ENCODE measurements at regions not wholly inside any gene's neighbourhood (a gene's known extent, or its start where the extent isn't known, plus 50 kb on each side); places are given as distances from the start of the nearest gene placed in this dataset.

- Histone ChIP-seq H3K9me3 (no peaks in the 10 kb centered on the region), H3K27me3 (replicated peaks; ENCODE audit: control insufficient read depth, insufficient read depth, low read length) (no peaks in the 10 kb centered on the region), H3K4me3 (ENCODE audit: low read depth, low read length) (no peak overlapping the region), H3K4me1 (no peaks in the 10 kb centered on the region), H3K36me3 (ENCODE audit: control insufficient read depth, insufficient read depth, low read length) (no peaks in the 10 kb centered on the region)
- Mint-ChIP-seq H3K9me3 (ENCODE audit: unreplicated experiment) (no peaks in the 10 kb centered on the region), H3K4me3 (ENCODE audit: unreplicated experiment) (no peak overlapping the region), H3K36me3 (ENCODE audit: insufficient read depth, unreplicated experiment) (no peaks in the 10 kb centered on the region), H3K27me3 (ENCODE audit: insufficient read depth, unreplicated experiment) (no peaks in the 10 kb centered on the region), H3K27ac (ENCODE audit: unreplicated experiment) (no peak overlapping the region), H3K4me1 (ENCODE audit: low read depth, unreplicated experiment) (no peaks in the 10 kb centered on the region)
- intact Hi-C loops (cut with micrococcal nuclease; ENCODE audit: unreplicated experiment): no loop called here
- ChIA-PET POLR2A (no interaction called here), CTCF (no interaction called here)
- no TSS peak for BruUV-seq (replicated peaks)
- no peak for TF ChIP-seq CTCF (IDR thresholded peaks at IDR 0.05; ENCODE audit: insufficient read depth in 1 of 2, low read depth in 1 of 2, low read length in 1 of 2, severe bottlenecking in 1 of 2, unreplicated experiment in 1 of 2)
- DNase-seq: no peak
These were observed 599.9 kb upstream of the ZNF608 start for GRCh38 chr5:125346316-125346715.

GRCh38 chr5:125348221-125348692, 601.8 kb upstream of the ZNF608 start:
- Mint-ChIP-seq H3K9me3 (ENCODE audit: unreplicated experiment) (peaks cover under 1% of the 10 kb centered on the region), H3K27me3 (ENCODE audit: insufficient read depth, unreplicated experiment) (no peaks in the 10 kb centered on the region), H3K27ac (ENCODE audit: unreplicated experiment) (no peak overlapping the region), H3K36me3 (ENCODE audit: insufficient read depth, unreplicated experiment) (no peaks in the 10 kb centered on the region), H3K4me3 (ENCODE audit: unreplicated experiment) (no peak overlapping the region), H3K4me1 (ENCODE audit: low read depth, unreplicated experiment) (no peaks in the 10 kb centered on the region)
- POLR2A ChIA-PET: no interaction called here
- CTCF ChIA-PET: no interaction called here
- no peak for DNase-seq
- no peaks in the 10 kb centered on the region for H3K36me3 ChIP-seq (ENCODE audit: control insufficient read depth, insufficient read depth, low read length)
- H3K4me1 ChIP-seq: no peaks in the 10 kb centered on the region
- H3K27me3 ChIP-seq (replicated peaks; ENCODE audit: control insufficient read depth, insufficient read depth, low read length): no peaks in the 10 kb centered on the region
- no TSS peak for BruUV-seq (replicated peaks)
- no peak for TF ChIP-seq CTCF (IDR thresholded peaks at IDR 0.05; ENCODE audit: insufficient read depth in 1 of 2, low read depth in 1 of 2, low read length in 1 of 2, severe bottlenecking in 1 of 2, unreplicated experiment in 1 of 2)
- H3K9me3 ChIP-seq: no peaks in the 10 kb centered on the region
- intact Hi-C loops (cut with micrococcal nuclease; ENCODE audit: unreplicated experiment): no loop called here
- no peak overlapping the region for H3K4me3 ChIP-seq (ENCODE audit: low read depth, low read length)

- Mint-ChIP-seq H3K4me3 (ENCODE audit: unreplicated experiment) (no peak overlapping the region), H3K27me3 (ENCODE audit: insufficient read depth, unreplicated experiment) (no peaks in the 10 kb centered on the region), H3K27ac (ENCODE audit: unreplicated experiment) (no peak overlapping the region), H3K4me1 (ENCODE audit: low read depth, unreplicated experiment) (no peaks in the 10 kb centered on the region), H3K36me3 (ENCODE audit: insufficient read depth, unreplicated experiment) (no peaks in the 10 kb centered on the region), H3K9me3 (ENCODE audit: unreplicated experiment) (peaks cover 10% of the 10 kb centered on the region)
- no TSS peak for BruUV-seq (replicated peaks)
- POLR2A ChIA-PET: no interaction called here
- DNase-seq: no peak
- Histone ChIP-seq H3K4me1 (no peaks in the 10 kb centered on the region), H3K4me3 (ENCODE audit: low read depth, low read length) (no peak overlapping the region), H3K9me3 (no peaks in the 10 kb centered on the region), H3K27me3 (replicated peaks; ENCODE audit: control insufficient read depth, insufficient read depth, low read length) (no peaks in the 10 kb centered on the region), H3K36me3 (ENCODE audit: control insufficient read depth, insufficient read depth, low read length) (no peaks in the 10 kb centered on the region)
- CTCF ChIA-PET: no interaction called here
- no peak for TF ChIP-seq CTCF (IDR thresholded peaks at IDR 0.05; ENCODE audit: insufficient read depth in 1 of 2, low read depth in 1 of 2, low read length in 1 of 2, severe bottlenecking in 1 of 2, unreplicated experiment in 1 of 2)
- intact Hi-C loops (cut with micrococcal nuclease; ENCODE audit: unreplicated experiment): no loop called here
These were observed 602.7 kb upstream of the ZNF608 start for GRCh38 chr5:125348936-125349831.
